ENCODE measurements at regions not wholly inside any gene's neighbourhood (a gene's known extent, or its start where the extent isn't known, plus 50 kb on each side); places are given as distances from the start of the nearest gene placed in this dataset.
"Not testable (repeated sequence)": the region's sequence is repeated elsewhere in the genome, so short reads cannot be mapped to it uniquely, and the experiment has no call there.

DNA sequence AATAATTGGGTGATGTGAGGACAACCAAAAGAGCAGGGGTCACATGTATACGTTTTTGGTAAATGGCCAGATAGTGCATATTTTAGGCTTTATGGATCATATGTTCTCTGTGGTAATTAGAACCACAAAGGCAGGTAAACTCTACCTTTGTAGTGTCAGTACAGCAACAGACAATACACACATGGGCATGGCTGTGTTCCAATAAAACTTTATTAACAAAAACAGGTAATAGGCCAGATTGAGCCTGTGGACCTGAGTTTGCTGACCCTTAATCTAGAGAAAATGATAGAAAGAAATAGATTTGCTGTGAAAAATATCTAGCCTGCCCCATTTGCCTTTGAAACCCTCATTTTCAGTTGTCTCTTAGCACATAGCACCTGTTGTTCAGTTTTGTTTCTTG, 177.2 kb upstream of the CXCR4 start:
- FAIRE-seq, result no peak
- no peak for DNase-seq (ENCODE audit: low spot score)

DNA sequence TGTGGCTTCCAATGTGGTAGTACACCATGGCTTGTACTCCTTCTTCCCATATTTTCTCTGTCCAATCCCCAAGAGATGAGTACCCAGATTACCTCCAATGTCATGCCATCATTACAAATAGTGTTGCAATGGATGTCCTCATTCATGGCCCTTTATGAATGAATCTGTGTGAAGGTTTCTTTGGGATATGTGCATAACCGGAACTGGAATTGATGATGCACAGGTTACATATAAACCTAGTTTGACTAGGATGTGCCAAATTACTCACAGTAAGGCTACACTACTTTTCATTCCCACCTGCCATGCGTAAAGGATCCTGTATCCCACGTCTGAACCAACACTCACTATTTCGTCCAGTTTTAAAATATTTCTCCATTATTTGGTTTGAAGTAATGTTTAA, 173.9 kb upstream of the CXCR4 start:
- FAIRE-seq (no peak), DNase-seq (ENCODE audit: low spot score) (no peak)

DNA sequence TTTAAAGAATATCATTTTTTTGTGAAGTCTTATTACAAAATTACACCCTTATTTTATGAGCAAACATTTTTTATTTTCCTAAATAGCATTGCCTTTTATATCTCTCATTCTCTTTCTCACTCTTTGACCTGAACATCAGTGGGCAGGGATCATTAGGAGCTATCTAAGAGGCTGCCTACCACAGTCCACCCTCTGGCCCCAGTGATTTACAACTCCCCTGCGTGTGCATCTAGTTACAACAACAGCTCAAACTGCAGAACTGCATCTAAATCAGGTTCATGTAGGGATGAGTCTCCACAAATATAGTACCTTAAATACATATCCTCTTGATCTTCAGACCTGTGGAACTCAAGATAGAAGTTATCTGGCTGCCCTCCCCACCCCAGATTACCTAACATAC, 172.4 kb upstream of the CXCR4 start:
- DNase-seq (ENCODE audit: low spot score), result no peak

DNA sequence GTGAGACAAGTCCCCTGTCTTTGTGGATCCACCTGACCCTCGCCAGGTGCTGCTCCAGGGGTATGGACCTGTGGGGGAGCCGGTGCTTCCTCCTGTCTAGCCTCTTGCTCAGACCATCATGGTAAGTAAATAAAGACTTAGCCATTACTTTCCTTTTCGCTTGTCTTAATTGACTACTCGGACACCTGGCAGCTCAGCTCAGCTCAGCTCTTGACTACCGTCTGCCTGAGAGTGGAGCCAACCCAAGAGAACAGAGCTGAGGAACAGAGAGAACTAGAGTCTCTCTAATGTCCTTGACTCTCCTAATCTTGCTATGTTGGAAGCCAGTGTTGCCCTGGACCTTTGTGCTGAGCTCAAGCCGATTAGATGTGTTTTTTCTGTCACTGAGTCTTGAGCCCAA, 170.3 kb upstream of the CXCR4 start:
- DNase-seq (ENCODE audit: low spot score) (no peak), FAIRE-seq (no peak)

More for the DNA sequence above, 172.4 kb upstream of the CXCR4 start:
- FAIRE-seq, result no peak

DNA sequence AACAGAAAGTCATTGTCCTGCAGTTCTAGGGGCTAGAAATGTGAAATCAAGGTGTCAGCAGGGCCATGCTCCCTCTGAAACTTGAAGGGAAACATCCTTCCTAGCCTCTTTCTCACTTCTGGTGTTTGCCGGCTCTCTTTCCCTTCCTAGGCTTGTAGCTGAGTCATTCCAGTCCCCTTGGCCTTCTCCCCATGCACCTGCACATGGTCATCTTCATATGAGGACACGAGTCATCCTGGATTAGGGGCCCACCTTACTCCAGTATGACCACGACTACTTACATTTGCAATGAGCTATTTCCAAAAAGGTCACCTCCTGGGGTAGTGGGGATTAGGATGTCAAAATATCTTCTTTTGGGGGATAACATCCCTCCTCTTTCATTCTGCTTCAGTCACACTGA, 168.5 kb upstream of the CXCR4 start:
- DNase-seq (ENCODE audit: low spot score) (no peak), FAIRE-seq (no peak)

DNA sequence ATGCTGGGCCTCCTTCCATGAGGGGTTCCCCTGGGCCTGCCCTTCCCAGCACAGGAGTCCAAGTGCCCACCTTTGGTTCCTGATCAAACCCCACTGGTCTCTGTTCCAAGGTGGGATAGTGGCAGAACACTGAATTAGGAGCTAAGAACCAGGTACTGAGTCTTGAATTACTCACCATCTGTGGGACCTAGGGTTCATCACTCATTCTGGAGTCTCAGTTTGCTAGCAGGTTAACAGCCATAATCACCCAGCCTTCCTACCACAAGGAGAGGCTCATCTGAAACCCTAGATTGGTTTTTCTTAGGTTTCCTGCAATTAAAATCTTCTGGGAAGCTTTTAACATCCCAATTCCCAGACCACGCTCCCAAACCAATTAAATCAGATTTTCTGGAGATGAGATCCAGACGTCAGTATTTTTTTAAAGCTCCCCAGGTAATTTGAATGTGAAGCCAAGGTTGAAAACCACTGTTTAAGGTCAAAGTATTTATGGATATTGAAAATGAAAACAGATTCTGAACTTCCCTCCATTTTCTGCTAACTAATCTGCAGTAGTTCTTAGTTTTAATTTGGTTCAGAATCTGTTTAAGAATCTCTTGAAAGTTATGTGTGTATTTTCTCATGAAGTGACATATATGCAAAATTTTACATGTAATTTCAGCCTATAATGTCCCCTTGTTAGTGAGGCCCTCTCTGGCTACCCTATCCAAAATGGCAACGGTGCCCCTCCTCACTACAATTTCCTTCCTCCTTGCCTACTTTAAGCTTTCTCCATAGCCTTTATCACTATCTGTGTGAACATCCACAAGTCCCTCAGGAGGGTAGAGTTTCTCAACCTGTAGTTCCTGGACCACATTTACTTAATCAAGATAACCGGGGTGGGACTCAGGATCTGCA, 166.5 kb upstream of the CXCR4 start:
- DNase-seq (ENCODE audit: low spot score), result no peak
- no peak for FAIRE-seq

DNA sequence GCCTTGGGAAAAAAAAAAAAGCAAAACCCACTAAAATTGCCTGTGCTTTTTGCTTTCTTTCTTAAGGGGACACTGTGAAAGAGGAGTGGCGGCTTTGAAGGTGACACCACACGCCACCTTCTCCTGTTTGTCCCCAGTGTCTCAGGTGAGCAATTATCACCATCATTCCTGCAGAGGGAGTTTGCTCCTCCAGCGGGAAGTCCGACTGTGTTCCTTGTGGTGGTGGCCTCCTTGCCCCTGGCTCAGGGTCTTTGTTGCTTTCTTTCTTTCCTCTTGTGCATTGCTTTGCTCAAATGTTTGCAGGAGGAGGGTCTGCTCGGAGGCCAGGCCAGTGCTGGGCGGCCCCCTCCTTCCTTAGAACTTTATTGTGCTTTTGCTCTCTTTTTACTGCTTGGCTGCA, 164.3 kb upstream of the CXCR4 start:
- FAIRE-seq, result no peak

DNA sequence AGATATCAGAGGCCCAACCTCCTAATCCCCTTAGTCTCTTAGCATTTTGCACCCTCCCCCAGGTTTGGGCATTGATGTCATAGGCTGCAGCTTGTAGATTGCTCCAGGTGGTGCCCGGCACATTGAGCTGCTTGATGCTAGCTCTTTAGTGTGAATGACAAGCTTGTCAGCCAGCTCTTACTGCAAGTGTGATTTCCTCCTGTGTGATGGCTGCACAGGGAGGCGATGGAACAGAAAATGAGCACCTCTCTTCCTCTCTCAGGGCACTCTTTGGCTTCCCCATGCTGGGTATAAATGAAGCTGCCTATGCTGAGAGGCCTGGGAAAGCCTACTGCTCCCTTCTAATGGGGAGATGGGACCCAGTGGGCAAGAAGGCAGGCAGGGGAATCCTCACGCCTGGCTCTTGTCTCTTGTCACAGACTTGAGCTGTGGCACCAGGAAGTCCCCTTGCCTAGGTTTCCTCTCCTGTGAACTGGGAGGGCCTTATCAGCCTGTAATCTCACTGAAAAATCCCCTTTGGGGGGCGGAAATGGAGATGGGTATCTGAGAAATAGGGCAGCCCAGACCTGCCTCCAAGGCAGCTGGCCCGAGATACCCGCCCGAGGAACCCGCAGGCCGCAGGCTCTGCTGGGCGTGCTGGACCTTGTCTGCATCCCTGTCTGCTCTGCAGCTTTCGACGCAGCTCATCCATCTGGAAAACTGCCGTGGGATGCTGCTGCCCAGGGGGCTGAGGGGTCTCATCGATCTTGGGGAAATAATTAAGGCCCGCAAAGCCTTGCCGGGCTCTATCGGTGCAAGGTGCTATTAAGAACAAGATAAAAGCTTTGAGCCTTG, 163.5 kb upstream of the CXCR4 start:
- FAIRE-seq (no peak), DNase-seq (ENCODE audit: low spot score) (no peak)

More for the DNA sequence above, 164.3 kb upstream of the CXCR4 start:
- DNase-seq (ENCODE audit: low spot score), result no peak

DNA sequence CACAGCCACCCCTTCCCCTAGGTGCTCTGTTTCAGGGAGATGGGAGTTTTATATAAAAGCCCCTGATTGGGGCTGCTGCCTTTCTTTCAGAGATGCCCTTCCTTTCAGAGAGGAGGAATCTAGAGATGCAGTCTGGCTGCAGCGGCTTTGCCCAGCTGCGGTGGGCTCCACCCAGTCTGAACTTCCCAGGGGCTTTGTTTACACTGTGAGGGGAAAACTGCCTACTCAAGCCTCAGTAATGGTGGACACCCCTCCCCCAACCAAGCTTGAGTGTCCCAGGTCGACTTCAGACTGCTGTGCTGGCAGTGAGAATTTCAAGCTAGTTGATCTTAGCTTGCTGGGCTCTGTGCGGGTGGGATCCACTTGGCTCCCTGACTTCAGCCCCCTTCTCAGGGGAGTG, 148.4 kb upstream of the CXCR4 start:
- DNase-seq (ENCODE audit: low spot score); FAIRE-seq: not testable (repeated sequence)

DNA sequence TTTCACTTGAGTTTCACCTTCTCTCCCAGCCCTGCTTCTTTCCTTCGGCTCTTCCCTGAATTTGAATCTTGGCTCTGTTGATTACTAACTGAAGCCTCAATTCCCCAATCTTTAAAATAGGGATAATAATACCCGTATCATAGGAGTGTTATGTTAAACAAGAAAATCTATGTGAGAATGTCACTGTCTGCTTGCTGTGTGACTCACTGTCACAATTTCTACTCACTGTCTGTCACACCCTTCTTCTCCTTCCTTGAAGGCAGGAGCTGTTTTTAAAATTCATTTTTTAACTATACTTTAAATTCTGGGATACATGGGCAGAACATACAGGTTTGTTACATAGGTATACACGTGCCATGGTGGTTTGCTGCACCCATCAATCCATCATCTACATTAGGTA, 141.6 kb upstream of the CXCR4 start:
- DNase-seq (ENCODE audit: low spot score) (no peak), FAIRE-seq (no peak)

DNA sequence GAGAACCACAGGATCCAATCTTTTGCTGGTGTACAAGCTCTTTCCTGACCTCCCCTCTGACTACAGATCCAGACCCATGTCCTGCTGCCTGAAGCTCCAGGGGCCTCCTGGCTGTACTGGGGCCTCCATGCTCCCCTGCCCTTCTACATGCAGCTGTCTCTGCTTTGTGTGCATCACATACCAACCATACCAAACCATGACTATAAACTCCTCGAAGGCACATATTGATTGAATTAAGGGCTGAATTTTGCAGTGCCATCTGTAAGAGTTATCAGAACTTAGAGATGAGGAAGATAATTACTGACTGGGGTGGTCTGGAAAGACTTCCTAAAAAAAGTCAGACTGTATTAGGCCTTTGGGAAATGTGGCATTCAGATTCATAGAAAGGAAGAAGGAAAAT, 139.9 kb upstream of the CXCR4 start:
- DNase-seq (ENCODE audit: low spot score) (no peak), FAIRE-seq (no peak)

DNA sequence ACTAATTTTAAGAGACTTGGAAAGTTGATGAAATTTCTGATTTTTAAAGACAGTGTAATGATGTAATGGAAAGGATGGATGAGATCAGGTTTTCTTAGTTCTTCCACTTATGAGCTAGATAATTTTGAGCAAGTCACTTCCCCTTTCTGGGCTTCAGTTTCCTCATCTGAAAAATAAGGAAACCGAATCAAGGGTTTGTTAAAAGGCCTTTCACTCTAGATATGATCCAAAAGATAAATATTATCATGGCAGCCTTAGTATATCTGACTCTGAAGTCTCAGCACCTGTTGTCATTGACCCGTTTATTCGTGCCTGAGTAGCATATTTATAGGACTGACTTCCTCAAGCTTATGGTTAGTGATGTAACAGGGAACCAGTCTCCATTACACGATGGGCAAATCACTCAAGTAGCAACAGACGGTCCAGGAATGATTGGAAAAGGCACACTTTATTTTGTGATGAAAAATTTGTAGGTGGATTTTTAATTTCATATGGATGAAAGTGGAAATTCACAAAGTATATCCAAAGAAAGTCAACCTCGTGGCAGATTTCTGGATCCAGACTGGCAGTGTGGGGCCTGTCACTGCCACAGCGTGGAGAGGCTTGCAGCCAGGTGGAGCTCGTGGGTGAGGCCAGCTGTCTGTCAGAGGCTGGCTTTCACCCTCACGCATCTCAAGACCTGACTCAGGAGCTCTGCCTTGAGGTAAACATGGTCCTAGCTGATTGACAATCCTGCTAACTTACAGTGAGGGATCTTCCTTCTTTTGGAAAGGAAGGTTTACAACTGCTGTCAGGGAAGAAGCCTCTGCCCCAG, 137.9 kb upstream of the CXCR4 start:
- FAIRE-seq (no peak), DNase-seq (ENCODE audit: low spot score) (no peak)

DNA sequence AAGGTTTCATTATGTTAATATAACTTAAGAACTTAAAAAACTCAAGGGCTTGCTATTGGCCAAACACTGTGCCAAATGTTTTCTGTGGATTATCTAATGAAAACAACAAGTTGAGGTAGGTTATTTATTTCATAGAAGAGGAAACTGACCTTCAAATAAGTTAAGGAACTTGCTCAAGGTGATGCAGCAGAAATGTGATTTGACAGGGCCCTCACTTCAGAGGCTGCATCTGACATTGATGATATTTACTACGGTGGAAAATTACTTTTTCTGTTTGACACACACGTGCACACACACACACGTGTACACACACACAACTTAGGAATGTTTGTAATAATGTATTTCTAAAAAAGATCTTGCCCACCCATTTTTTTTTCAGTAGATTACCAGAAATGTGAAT, 137.2 kb upstream of the CXCR4 start:
- FAIRE-seq, result no peak
- DNase-seq (ENCODE audit: low spot score), result no peak

DNA sequence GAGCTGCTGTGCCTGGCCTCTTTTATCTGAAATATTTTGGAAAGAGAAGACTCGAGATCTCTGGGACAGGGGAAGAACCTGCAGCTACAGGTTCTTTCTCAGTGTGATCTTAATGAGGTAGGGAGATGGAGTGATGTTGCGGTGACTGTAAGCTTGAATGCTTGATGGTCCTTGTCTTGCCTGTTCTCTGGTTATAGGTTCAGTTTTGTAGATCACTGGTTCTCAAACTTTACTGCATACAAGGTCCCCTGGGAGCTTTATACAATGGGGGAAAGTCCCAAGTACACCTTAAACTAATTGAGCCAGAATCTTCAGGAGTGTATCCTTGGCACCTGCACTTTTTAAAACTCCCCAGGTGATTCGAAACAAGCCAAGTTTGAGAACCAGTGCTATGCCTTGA, 136.7 kb upstream of the CXCR4 start:
- FAIRE-seq, result no peak
- no peak for DNase-seq (ENCODE audit: low spot score)

DNA sequence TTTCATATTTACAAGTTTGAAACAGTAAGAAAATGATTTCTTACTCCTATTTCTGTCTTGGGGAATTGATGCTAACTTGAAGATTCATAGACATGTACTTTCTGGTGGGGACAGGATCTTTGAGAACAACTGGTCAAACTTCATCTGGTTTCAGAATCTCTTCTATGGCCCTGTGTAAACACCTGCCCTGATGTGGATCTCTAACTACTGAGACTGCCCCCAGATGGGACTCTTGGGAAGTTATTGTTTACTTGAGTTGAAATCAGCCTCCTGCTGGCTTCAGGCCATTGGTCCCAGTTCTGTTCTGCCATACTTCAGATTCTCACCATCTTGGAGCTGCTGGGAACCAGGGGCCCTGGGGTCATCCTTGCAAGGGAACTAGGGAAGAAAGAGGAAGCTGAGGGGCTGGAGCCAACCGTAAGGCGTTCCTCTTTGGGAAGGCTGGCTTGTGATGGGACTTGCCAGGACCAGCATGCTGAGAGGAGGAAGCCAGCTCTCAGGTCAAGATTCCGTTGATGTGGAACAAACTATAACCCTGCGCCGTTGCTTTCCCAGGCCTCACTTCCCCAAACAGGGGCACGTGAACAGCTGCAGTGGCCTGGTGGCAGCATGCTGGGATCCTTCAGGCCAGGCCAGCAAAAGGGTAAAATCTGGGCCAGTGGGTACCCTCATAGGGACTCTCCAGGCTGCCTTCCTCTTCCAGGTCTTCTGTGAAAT, 135.5 kb upstream of the CXCR4 start:
- FAIRE-seq, result no peak
- no peak for DNase-seq (ENCODE audit: low spot score)

DNA sequence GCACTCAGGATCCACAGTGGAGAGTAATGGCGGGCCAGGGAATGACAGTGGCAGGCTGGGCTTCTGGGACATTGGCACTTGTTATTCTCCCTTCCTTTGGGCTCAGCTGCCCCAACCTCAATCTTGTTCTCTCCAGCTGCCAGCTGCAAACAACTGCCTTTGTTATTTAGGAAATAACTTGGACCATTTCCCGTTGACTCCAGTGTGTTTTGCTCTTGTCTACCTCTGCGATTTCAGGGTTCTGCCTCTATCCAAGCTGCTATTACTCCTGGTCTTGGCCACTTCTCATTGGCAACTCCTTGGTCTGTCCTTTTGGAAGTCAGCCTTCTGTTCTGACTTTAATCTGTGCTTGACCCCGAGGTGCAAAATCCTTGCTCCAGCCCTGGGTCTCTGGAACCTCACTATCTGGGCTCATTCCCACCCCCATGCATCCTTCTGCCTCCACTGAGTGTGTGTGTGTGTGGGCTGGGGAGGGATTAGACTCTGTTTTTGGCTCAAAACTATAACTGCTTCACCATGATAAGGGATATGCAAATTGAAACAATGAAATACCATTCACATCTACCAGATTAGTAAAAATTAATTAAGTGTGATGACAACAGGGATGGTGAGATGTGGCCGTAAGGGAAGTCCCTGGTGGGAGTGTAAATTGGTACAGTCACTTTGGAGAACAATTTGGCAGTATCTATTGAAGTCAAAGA, 134.1 kb upstream of the CXCR4 start:
- DNase-seq (ENCODE audit: low spot score) (no peak), FAIRE-seq (no peak)

DNA sequence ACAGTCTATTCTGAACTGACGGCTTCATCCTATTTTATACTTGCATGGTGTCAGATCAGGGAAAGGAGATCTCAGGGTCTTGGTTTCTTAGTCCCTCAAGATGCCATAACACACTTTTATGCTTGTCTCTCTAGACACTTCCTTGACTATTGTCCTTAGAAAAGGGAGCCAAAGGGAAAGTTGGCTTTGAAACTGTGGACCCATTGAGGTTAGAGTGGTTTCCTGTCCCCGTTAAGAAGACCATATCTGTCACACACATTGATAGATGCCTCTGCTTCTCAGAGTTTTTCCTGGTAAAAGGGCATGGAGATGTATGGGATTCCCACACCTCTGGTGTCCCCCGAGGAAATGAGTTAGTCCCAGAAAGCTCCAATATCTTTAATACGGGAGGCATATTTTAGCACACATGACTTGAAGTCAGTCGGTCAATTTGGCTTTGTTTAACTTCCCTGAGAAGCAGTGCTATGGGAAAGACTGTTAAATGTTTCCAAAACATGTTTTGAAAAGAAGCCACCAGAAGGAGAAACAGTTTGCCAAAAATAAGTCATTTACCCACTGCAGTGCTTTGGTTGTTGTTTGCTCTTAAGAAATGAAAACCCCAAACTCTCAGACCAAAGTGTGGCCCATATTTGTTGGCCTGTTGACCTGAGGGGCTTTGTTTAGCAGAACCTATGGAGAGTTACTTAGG, 133.4 kb upstream of the CXCR4 start:
- FAIRE-seq, result no peak
- no peak for DNase-seq (ENCODE audit: low spot score)

DNA sequence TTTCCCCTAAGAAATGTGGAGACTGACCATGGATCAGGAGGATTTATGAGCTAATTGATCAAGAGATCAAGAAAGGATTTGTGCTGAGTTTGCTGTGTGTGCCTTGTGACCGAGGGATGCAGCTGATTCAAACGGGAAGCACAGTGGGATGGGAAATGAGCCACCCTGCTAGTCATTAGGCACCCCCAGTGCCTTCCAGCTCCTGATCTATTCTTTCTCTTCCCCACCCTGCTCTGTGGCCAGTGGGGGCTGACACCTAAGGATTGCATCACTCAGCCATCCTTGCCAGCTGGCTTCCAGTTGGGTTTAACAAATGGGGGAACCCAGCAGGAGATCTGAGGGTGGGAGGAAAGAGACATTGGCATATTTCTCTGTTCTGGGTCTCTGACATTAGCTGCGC, 132.2 kb upstream of the CXCR4 start:
- no peak for FAIRE-seq
- no peak for DNase-seq (ENCODE audit: low spot score)

DNA sequence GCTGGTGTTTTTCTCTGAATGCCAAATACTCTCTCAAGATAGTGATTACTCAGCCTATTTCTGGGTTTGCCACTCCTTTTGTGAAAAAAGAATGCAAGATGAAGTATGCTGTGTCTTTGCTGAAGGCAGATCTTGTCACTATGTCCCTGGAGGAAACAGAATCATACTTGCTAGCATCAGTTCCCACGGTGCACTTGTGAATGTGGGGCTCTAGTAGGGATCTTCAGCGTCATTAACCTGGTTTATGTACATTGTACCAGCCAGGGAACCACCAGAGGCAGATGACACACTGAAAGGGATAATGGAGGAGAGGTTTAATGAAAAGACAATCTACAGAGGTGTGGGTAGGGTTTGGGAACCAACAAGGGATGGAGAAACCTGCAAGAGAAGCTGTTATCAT, 131.0 kb upstream of the CXCR4 start:
- DNase-seq (ENCODE audit: low spot score) (no peak), FAIRE-seq (no peak)

DNA sequence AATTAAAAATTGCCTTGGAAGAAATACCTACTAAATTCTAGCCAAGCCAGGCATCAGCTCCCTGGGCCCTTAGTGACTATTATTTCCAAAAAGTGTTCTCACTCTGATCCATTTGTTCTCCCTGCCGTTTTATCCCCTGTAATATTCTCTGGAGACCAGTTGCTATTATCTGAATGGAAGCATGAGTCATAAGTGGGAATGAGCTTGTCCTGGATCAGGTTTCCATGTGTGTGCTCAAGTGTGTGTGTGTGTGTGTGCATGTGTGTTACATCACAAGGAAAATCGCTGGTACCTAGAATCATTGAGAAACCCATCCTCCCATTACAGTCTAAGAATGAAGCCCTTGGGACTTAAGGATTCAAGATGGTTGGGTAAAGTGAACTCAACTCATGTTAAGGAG, 130.3 kb upstream of the CXCR4 start:
- FAIRE-seq, result no peak

More for the DNA sequence above, 130.3 kb upstream of the CXCR4 start:
- no peak for DNase-seq (ENCODE audit: low spot score)

Measured in RCC 7860 (cell line).